ENCODE measurements at regions not wholly inside any gene's neighbourhood (a gene's known extent, or its start where the extent isn't known, plus 50 kb on each side); places are given as distances from the start of the nearest gene placed in this dataset.

GRCh38 chr7:46679671-46680070 lies 758.6 kb upstream of the IGFBP3 start:
- CTCF ChIA-PET: no interaction called here
- H3K36me3 Mint-ChIP-seq (ENCODE audit: low read depth): no peaks in the 10 kb centered on the region
- H3K4me1 ChIP-seq (ENCODE audit: insufficient read depth, low read length): no peaks in the 10 kb centered on the region
- no peak overlapping the region for H3K4me3 Mint-ChIP-seq
- POLR2A ChIA-PET: no interaction called here
- peaks cover 3 to 6% of the 10 kb centered on the region in 2 experiments for H3K9me3 ChIP-seq (ENCODE audit: control insufficient read depth in 1 of 2, insufficient read depth in 1 of 2, low read length in 2 of 2)
- ATAC-seq (ENCODE audit: poor library complexity) (no peak), DNase-seq (no peak)
- H3K36me3 ChIP-seq (ENCODE audit: insufficient read depth, low read length): no peaks in the 10 kb centered on the region
- H3K4me3 ChIP-seq (ENCODE audit: low read length): no peak overlapping the region
- intact Hi-C loops (cut with DNase I, micrococcal nuclease): no loop called here
- no peak overlapping the region for H3K27ac Mint-ChIP-seq
- no peaks in the 10 kb centered on the region for H3K27me3 Mint-ChIP-seq
- H3K27ac ChIP-seq (ENCODE audit: low read depth in 1 of 2, low read length in 2 of 2): no peak overlapping the region
- no peak for TF ChIP-seq CTCF (IDR thresholded peaks at IDR 0.05)
- no peaks in the 10 kb centered on the region for H3K27me3 ChIP-seq (ENCODE audit: control insufficient read depth in 1 of 2, insufficient read depth in 2 of 2, low read length in 2 of 2)
- H3K4me1 Mint-ChIP-seq (ENCODE audit: low read depth): no peaks in the 10 kb centered on the region
- H3K9me3 Mint-ChIP-seq: peaks cover 3% of the 10 kb centered on the region

GRCh38 chr7:46678421-46678820 lies 757.3 kb upstream of the IGFBP3 start:
- Mint-ChIP-seq H3K9me3 (peaks cover 3% of the 10 kb centered on the region), H3K4me3 (no peak overlapping the region), H3K27ac (no peak overlapping the region), H3K27me3 (no peaks in the 10 kb centered on the region), H3K4me1 (ENCODE audit: low read depth) (no peaks in the 10 kb centered on the region), H3K36me3 (ENCODE audit: low read depth) (no peaks in the 10 kb centered on the region)
- TF ChIP-seq CTCF (IDR thresholded peaks at IDR 0.05): no peak
- H3K36me3 ChIP-seq (ENCODE audit: insufficient read depth, low read length): no peaks in the 10 kb centered on the region
- ATAC-seq (ENCODE audit: poor library complexity) (no peak), DNase-seq (no peak)
- POLR2A ChIA-PET: no interaction called here
- no peak overlapping the region for H3K27ac ChIP-seq (ENCODE audit: low read depth in 1 of 2, low read length in 2 of 2)
- intact Hi-C loops (cut with DNase I, micrococcal nuclease): no loop called here
- no peak overlapping the region for H3K4me3 ChIP-seq (ENCODE audit: low read length)
- H3K27me3 ChIP-seq (ENCODE audit: control insufficient read depth in 1 of 2, insufficient read depth in 2 of 2, low read length in 2 of 2): no peaks in the 10 kb centered on the region
- no peaks in the 10 kb centered on the region for H3K4me1 ChIP-seq (ENCODE audit: insufficient read depth, low read length)
- CTCF ChIA-PET: no interaction called here
- H3K9me3 ChIP-seq (ENCODE audit: control insufficient read depth in 1 of 2, insufficient read depth in 1 of 2, low read length in 2 of 2): peaks cover 3 to 6% of the 10 kb centered on the region in 2 experiments

- no peaks in the 10 kb centered on the region for H3K36me3 ChIP-seq (ENCODE audit: insufficient read depth, low read length)
- Mint-ChIP-seq H3K4me3 (no peak overlapping the region), H3K36me3 (ENCODE audit: low read depth) (no peaks in the 10 kb centered on the region), H3K4me1 (ENCODE audit: low read depth) (no peaks in the 10 kb centered on the region), H3K27ac (no peak overlapping the region), H3K9me3 (peaks cover 7% of the 10 kb centered on the region), H3K27me3 (no peaks in the 10 kb centered on the region)
- no peak overlapping the region for H3K27ac ChIP-seq (ENCODE audit: low read depth in 1 of 2, low read length in 2 of 2)
- H3K27me3 ChIP-seq (ENCODE audit: control insufficient read depth in 1 of 2, insufficient read depth in 2 of 2, low read length in 2 of 2): no peaks in the 10 kb centered on the region
- TF ChIP-seq CTCF (IDR thresholded peaks at IDR 0.05): no peak
- no peaks in the 10 kb centered on the region for H3K4me1 ChIP-seq (ENCODE audit: insufficient read depth, low read length)
- ATAC-seq (ENCODE audit: poor library complexity) (no peak), DNase-seq (no peak)
- POLR2A ChIA-PET: no interaction called here
- H3K4me3 ChIP-seq (ENCODE audit: low read length): no peak overlapping the region
- CTCF ChIA-PET: no interaction called here
- H3K9me3 ChIP-seq (ENCODE audit: control insufficient read depth in 1 of 2, insufficient read depth in 1 of 2, low read length in 2 of 2): peaks cover 0 to 1% of the 10 kb centered on the region in 2 experiments
- intact Hi-C loops (cut with DNase I, micrococcal nuclease): no loop called here
Measured at GRCh38 chr7:46675456-46675855, 754.4 kb upstream of the IGFBP3 start.

Measured in CD4-positive, alpha-beta T cell (primary cell).